HG03432 (cell line): ENCODE measurements at regions not wholly inside any gene's neighbourhood (a gene's known extent, or its start where the extent isn't known, plus 50 kb on each side); places are given as distances from the start of the nearest gene placed in this dataset.

ENCODE experiments used
- ATAC-seq: cut with Tn5 transposase; IDR thresholded peaks from one replicate; pipeline ENCODE4 v1.9.1; 2021; ENCODE audit warnings: mild to moderate bottlenecking, moderate library complexity; ENCODE audit not compliant: unreplicated experiment

GRCh38 chr2:58959996-58960395 is 718.9 kb upstream of the FANCL start:
- ATAC-seq: no peak

GRCh38 chr2:58957188-58957840 is 716.2 kb upstream of the FANCL start:
- no peak for ATAC-seq

DNA sequence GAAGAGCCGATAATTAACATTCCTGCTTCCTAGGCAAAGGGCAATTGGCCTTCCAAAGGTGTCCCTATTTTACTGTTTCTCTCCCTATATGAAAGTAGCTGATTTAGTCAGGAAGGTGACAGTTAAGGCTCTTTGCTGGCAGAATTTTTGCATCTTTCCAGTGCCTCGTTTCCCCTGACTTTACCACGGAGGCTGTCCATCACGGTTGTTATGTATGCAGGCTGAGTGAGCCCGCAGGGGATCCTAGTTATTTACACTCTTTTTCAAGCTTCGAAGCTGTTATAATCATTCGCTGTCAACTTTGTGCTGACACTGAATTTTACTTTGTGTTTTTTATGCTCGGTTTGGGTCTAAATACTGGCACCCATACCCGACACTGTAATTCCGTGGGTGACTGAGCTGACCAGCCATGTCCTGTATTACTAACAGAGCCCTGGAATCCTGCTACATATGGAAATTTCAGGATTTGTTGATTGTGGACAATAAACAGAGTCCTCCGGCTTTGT is 713.8 kb upstream of the FANCL start:
- ATAC-seq: no peak

GRCh38 chr2:58951722-58952121 is 710.6 kb upstream of the FANCL start:
- no peak for ATAC-seq

DNA sequence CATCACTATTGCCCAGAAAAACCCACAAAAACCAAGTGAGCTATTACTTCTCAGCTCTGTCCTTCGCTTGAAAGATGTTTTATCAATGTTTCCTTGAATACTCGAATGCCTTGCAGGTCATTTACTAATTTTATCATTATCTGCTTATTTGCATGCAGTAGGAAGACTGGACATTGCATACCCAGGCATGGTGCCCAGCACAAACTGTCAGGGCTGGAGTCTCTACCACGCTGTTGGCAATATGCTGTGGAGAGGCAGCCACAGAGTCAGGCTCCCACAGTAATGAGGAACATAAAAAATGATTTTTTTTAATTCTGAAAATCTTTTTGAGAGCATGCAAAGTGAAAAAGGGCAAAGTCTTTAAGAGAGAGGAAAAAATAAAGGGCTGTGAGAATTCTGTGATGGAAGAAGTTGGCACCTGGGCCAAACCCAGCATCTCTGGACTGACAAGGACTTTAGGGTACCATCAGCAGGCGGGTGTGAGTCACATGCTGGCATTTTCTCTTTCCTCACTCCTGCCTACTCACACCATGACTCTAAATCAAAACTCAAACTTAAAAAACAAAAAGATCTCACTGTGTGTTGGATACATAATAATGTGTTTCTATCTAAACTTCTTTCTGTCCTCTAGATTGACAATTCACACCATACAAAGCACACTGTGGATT is 709.8 kb upstream of the FANCL start:
- no peak for ATAC-seq

DNA sequence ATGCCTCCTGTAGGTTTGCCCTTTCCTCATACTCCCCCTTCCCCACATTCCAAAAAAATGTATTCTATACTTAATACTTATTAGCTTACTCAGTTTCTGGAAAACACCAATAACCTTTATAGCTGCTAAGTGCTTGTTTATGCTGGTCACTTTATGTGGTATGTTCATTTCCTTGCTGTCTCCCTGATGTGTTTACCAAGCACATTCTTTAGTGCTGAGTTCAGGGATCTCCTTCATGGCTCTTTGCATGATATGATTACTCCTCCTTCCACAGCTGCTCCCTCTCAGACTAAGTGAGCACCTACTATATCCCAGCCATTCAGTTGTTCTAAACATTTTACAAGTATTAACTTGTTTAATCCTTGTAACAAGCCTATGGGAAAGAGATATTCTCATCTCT is 698.3 kb upstream of the FANCL start:
- no peak for ATAC-seq

DNA sequence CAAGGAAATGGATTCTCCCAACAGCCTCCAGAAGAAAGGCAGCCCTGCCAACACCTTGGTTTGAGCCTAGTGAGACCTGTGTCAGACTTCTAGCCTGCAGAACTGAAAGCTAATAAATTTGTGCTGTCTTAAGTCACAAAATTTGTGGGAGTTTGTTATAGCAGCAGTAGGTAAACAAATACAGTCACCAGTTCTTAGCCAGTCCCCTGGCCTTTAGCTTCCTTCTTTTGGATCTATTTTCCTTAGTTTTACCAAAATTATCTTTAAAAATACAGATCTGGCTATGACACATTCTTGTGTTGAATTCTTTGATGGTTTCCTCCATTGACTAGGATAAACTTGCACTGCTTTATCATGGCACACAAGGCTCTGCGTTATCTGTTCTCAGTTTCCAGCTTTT is 697.9 kb upstream of the FANCL start:
- ATAC-seq: no peak

DNA sequence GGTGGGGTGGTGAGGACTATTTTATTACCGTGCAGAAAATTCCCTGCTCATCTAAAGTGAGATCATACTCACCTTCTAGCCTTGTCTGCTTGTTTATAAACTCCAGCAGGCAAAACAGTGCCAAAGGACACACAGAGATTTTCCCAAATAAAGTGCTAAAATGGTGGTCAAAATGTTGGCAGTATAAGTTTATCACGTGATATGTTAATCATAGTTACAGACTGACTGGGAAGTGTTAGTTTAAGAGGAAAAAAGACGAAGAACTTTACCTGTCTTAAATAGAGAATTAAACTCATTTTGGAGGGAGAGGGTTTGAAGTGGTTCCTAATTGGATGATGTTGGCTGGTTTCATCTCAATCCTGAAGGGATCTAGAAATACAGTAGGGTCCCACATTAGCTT is 691.7 kb upstream of the FANCL start:
- no peak for ATAC-seq

GRCh38 chr2:58930537-58930936 is 689.4 kb upstream of the FANCL start:
- ATAC-seq: no peak

- ATAC-seq: no peak
Measured at GRCh38 chr2:58928973-58929372, 687.8 kb upstream of the FANCL start.

DNA sequence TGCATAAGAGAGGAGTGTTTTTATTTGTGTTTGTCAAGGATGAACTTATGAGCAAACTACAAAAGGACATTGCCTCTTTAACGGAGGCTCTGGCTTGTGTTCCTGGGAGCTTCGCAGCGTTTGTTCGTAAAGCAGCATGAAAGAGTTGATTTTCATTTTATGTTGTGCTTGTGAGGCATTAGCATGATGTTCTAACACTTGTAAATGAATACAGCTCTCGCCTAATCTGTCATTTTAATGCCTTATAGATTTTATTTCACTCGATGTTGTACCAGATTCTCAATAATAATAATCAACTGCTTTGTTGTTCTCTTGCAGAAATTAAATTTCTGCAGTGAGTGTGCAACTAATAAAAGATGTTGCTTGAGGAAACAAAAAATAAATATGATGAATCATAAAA is 687.3 kb upstream of the FANCL start:
- ATAC-seq: no peak

- ATAC-seq: no peak
Measured at GRCh38 chr2:58926112-58926511, 685.0 kb upstream of the FANCL start.

GRCh38 chr2:58925676-58926081 is 684.6 kb upstream of the FANCL start:
- ATAC-seq: no peak

DNA sequence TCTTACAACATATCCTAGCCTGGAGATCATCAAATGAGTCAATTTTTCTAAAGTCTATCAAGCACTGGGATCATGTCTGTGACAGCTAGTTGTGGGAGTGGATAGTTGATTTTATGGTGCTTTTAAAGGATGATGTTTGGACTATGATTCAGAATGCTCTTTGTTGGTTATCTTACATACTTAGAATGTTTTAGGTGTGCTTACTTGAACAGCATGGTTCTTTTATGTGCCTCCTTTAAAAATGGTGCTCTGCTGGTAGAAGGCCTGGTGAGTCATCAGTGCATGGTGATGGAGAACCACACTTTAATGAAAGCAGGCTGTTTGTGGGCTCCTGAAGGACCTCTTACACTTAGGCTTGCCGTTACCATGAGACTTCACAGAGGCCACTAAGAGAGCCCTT is 682.7 kb upstream of the FANCL start:
- ATAC-seq: no peak

GRCh38 chr2:58922245-58922644 is 681.1 kb upstream of the FANCL start:
- ATAC-seq: no peak

GRCh38 chr2:58921676-58922075 is 680.6 kb upstream of the FANCL start:
- no peak for ATAC-seq

- no peak for ATAC-seq
Measured at GRCh38 chr2:58920001-58920400, 678.9 kb upstream of the FANCL start.

DNA sequence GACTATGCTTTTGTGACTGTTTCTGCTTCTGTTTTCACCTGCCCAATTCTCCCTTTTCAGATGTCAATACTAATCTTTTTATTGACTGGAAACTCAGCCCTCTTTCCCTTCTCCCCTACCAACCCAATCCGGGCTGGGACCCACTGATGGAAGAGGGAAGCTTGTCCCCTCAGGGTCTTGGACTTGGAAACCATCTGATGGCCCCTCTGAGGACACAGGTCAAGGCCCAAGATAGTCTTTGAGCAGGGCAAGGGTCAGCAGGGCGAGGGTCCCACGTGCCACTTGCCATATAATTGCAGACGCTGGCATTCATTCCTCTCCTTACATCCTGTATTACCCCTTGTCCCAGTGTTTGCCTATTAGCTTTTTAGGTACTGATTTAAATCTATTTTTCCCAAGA is 678.2 kb upstream of the FANCL start:
- ATAC-seq: no peak

DNA sequence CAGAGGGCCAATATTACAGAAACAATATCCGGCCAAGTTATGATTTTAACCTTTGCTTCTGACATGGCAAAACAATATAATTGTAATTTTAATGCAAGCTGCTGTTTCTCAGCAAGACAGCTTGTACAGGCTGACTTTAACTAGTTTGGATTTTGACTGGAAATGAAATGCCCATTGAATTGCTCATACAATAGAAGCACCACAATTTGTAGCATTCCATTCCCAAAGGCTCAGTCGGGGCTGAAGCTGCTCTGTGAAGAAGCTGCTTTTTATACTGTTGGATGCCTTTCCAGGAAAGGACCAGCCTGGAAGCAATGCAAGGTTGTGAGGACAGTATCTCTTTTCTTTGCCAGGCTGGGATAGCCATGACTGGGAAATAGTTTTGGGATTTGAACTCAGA is 677.0 kb upstream of the FANCL start:
- ATAC-seq: no peak

GRCh38 chr2:58917596-58917995 is 676.5 kb upstream of the FANCL start:
- no peak for ATAC-seq

DNA sequence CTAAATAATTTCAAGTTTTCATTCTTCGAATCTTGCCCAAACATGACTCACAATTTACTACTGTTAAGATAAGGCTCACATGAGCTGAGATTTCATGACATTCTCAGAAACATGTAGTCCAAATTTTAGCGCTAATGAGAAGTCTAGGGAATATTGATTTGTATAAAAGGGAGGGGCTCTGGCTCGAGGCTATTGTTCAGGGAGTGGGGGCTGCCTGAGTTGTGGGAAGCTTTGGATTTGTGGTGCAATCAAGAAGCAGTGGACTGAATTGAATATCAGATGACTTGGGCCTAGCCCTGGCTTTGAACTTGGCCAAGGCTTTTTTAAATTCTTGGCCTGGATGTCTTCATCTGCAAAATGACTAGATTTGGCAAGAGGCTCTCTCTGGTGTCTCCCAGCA is 674.9 kb upstream of the FANCL start:
- no peak for ATAC-seq

- no peak for ATAC-seq
Measured at GRCh38 chr2:58914733-58915505, 673.8 kb upstream of the FANCL start.
